HL-60 (cell line): ENCODE measurements at regions not wholly inside any gene's neighbourhood (a gene's known extent, or its start where the extent isn't known, plus 50 kb on each side); places are given as distances from the start of the nearest gene placed in this dataset.

ENCODE experiments used
- DNase-seq, 2 experiments: peaks; one replicate each; pipeline ENCODE4 v3.0.0-alpha.2; 2010 to 2020; ENCODE audit warnings: low read depth in 1 of 2, low spot score in 1 of 2
- H3K27ac ChIP-seq: fragments of 250-450 bp; sonication (Bioruptor Pico); replicated peaks from 2 replicates; pipeline ENCODE4 v1.5.1; 2020; ENCODE audit warnings: mild to moderate bottlenecking, moderate library complexity
- H3K27me3 ChIP-seq: fragments of 250-450 bp; sonication (Bioruptor Pico); 2 replicates; pipeline ENCODE4 v1.5.1; 2021; ENCODE audit warnings: mild to moderate bottlenecking, moderate library complexity; ENCODE audit not compliant: insufficient read depth, poor library complexity, severe bottlenecking
- H3K4me3 ChIP-seq: replicated peaks from 2 replicates; pipeline ENCODE4 v1.5.1; 2011; ENCODE audit warnings: mild to moderate bottlenecking, control low read depth, low read length; ENCODE audit not compliant: insufficient read depth
- GABPA ChIP-seq: IDR thresholded peaks from 2 replicates; pipeline ENCODE4 v1.6.1; 2012; ENCODE audit warnings: low read depth
- POLR2AphosphoS5 ChIP-seq: IDR thresholded peaks from 2 replicates; pipeline ENCODE4 v1.6.1; 2012; ENCODE audit warnings: low read depth
- SPI1 ChIP-seq: IDR thresholded peaks from 2 replicates; pipeline ENCODE4 v1.6.1; 2012; ENCODE audit warnings: low read depth, mild to moderate bottlenecking, borderline replicate concordance
- TF ChIP-seq, protein P1 (sequence below): IDR thresholded peaks from one replicate; pipeline ENCODE4 v1.5.1; 2011; ENCODE audit warnings: low read length, control low read depth, inconsistent platforms; ENCODE audit not compliant: insufficient read depth
- TF ChIP-seq, protein P2 (sequence below): IDR thresholded peaks from 2 replicates; pipeline ENCODE4 v1.6.1; 2012; ENCODE audit warnings: low read depth; ENCODE audit not compliant: insufficient replicate concordance

DNA sequence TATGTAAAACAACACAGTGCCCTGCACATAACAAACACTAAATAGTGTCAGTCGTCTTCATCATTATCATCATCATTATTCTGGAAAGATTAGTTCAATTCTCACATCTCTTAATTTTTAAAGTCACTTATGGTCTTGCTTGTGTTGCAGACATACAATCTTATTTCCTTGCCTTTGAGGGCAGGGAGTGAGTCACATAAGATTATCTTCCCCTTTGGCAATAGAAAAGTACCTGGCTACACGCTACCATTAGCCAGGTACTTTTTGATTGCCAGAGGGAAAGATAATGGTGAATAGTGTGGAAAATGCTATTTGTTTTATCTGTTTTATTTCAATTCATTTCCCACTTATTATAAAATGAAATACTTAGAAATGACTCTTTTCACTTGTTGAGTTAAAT lies 76.6 kb upstream of the RMDN2 start:
- H3K27ac ChIP-seq, result no peak overlapping the region
- no peak for DNase-seq
- no peaks in the 10 kb centered on the region for H3K27me3 ChIP-seq
- TF ChIP-seq POLR2AphosphoS5 (no peak), GABPA (no peak), SPI1 (no peak)
- TF ChIP-seq, protein P1, sequence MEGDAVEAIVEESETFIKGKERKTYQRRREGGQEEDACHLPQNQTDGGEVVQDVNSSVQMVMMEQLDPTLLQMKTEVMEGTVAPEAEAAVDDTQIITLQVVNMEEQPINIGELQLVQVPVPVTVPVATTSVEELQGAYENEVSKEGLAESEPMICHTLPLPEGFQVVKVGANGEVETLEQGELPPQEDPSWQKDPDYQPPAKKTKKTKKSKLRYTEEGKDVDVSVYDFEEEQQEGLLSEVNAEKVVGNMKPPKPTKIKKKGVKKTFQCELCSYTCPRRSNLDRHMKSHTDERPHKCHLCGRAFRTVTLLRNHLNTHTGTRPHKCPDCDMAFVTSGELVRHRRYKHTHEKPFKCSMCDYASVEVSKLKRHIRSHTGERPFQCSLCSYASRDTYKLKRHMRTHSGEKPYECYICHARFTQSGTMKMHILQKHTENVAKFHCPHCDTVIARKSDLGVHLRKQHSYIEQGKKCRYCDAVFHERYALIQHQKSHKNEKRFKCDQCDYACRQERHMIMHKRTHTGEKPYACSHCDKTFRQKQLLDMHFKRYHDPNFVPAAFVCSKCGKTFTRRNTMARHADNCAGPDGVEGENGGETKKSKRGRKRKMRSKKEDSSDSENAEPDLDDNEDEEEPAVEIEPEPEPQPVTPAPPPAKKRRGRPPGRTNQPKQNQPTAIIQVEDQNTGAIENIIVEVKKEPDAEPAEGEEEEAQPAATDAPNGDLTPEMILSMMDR, result no peak
- TF ChIP-seq, protein P2, sequence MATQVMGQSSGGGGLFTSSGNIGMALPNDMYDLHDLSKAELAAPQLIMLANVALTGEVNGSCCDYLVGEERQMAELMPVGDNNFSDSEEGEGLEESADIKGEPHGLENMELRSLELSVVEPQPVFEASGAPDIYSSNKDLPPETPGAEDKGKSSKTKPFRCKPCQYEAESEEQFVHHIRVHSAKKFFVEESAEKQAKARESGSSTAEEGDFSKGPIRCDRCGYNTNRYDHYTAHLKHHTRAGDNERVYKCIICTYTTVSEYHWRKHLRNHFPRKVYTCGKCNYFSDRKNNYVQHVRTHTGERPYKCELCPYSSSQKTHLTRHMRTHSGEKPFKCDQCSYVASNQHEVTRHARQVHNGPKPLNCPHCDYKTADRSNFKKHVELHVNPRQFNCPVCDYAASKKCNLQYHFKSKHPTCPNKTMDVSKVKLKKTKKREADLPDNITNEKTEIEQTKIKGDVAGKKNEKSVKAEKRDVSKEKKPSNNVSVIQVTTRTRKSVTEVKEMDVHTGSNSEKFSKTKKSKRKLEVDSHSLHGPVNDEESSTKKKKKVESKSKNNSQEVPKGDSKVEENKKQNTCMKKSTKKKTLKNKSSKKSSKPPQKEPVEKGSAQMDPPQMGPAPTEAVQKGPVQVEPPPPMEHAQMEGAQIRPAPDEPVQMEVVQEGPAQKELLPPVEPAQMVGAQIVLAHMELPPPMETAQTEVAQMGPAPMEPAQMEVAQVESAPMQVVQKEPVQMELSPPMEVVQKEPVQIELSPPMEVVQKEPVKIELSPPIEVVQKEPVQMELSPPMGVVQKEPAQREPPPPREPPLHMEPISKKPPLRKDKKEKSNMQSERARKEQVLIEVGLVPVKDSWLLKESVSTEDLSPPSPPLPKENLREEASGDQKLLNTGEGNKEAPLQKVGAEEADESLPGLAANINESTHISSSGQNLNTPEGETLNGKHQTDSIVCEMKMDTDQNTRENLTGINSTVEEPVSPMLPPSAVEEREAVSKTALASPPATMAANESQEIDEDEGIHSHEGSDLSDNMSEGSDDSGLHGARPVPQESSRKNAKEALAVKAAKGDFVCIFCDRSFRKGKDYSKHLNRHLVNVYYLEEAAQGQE, result no peak
- no peak overlapping the region for H3K4me3 ChIP-seq

DNA sequence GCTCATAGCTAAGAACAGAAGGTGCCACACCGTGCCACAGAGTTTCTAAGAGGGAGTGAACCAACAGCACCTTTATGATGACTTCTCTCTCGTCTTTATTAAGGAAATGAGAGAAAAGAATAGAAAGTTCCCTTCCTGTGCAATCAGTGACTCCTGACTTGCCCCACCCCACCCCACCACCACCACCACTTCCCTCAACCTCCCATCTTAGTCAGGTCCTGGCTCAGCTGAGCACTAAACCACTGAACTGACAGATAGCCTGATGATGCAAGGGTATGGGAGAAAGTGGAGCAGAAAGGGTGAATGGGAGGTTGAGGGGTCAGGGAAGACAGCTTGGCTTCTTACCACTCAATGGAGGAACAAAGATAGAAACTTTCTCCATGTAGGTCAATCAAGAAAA lies 75.2 kb upstream of the RMDN2 start:
- TF ChIP-seq, protein P1, result no peak
- TF ChIP-seq SPI1 (no peak), GABPA (no peak), POLR2AphosphoS5 (no peak)
- no peak overlapping the region for H3K4me3 ChIP-seq
- no peaks in the 10 kb centered on the region for H3K27me3 ChIP-seq
- peak; percentile 22 to 40 for DNase-seq
- no peak overlapping the region for H3K27ac ChIP-seq

DNA sequence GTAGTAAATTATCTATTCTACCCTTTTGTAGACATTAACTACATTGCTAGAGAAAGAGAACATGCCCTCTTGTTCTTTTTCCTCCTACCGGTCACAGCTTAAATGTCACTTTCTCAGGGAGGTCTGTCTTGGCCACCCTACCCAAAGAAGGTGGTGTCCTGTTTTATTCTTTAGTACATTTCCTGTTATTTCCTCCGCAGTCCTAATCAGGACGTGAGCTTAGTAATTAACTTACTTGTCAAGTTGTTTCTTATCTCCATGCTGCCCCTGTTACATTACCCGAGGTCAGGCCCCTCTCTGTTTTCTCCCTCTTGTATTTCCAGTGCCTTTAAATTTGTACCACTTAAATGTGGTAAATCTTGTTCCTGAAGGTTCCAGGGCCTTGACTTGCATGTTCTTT lies 73.7 kb upstream of the RMDN2 start:
- Histone ChIP-seq H3K27ac (no peak overlapping the region), H3K4me3 (no peak overlapping the region), H3K27me3 (no peaks in the 10 kb centered on the region)
- TF ChIP-seq, protein P2, result no peak
- TF ChIP-seq GABPA (no peak), SPI1 (no peak), POLR2AphosphoS5 (no peak)
- TF ChIP-seq, protein P1, result no peak
- no peak for DNase-seq

DNA sequence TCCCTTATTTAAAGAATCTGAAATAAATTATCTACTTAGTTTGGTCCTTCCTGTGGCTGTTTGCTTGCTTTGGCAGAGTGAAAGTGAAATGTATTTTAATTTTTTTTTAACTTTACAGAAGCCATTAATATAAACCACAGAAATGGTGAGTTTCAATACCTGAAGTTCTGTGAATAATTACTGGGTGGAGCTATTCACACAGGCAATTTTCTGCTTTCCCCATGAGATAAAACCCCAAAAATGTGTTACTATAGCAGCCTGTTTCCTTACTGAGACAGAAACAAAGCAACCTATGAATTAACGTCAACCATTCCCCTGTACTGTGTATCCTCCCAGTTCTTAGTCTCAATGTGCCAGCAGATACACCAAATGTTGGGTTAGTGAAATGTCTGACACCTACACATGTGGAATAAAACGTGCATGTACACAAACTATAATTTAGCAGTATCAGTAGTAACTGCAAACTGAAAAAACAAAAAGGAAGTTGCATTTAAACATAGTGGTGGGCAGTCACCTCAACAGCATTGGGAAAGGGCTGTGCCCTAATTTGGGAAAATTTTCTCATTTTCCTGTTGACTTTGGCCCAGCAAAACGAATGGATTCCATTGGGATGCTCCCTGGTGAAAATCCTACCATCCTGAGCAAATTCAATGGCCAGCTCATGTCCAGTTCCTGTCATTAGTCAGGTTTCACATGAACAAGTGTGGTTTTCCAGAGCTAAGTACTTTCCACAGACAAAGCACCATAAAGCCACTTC lies 73.1 kb upstream of the RMDN2 start:
- TF ChIP-seq, protein P2, result no peak
- no peak for TF ChIP-seq POLR2AphosphoS5
- no peak for TF ChIP-seq SPI1
- TF ChIP-seq, protein P1, result no peak
- no peak for TF ChIP-seq GABPA
- no peak overlapping the region for H3K27ac ChIP-seq

More for the DNA sequence above, 73.1 kb upstream of the RMDN2 start:
- no peak for DNase-seq
- H3K4me3 ChIP-seq, result no peak overlapping the region
- no peaks in the 10 kb centered on the region for H3K27me3 ChIP-seq
